Endothelial cell of umbilical vein (primary cell): ENCODE measurements at regions not wholly inside any gene's neighbourhood (a gene's known extent, or its start where the extent isn't known, plus 50 kb on each side); places are given as distances from the start of the nearest gene placed in this dataset.
A peak's percentile ranks its signal among the peaks of the same experiment; 100 is the strongest.

Experiments used
- BruUV-seq: library from RNA; stranded (reverse); fragments of 400-500 nt; replicated peaks from 2 replicates; lab custom pipeline; 2021; lab: Mats Ljungman, UMichigan
- CTCF ChIA-PET: fragments of 300-600, 350-600 bp; sonication (Branson Sonifier 250); formaldehyde crosslinking; loops from one replicate; lab custom pipeline; 2021; ENCODE audit warnings: antibody characterized with exemption, inconsistent platforms; lab: Charles Lee
- POLR2A ChIA-PET: fragments of 300-600, 350-600 bp; sonication (Branson Sonifier 250); formaldehyde crosslinking; loops from one replicate; lab custom pipeline; 2021; ENCODE audit warnings: antibody characterized with exemption, inconsistent platforms; lab: Charles Lee
- DNase-seq: peaks from one replicate; pipeline ENCODE4 v3.0.0-alpha.2; 2011; ENCODE audit warnings: low read depth, low spot score
- FAIRE-seq: peaks from 2 replicates; lab custom pipeline; 2011; peaks lifted over from hg19 to GRCh38; lab: Jason Lieb, UNC
- H2AFZ ChIP-seq: 2 replicates; pipeline ENCODE4 v1.6.0; 2012; ENCODE audit warnings: low read depth, low read length, control low read depth, inconsistent platforms
- H3K27ac ChIP-seq: 2 replicates; pipeline ENCODE4 v1.5.1; 2011; ENCODE audit warnings: low read depth, mild to moderate bottlenecking, control low read depth, low read length, moderate library complexity; ENCODE audit not compliant: insufficient read depth
- H3K27me3 ChIP-seq, 2 experiments: 2 replicates each; pipeline versions ENCODE4 v1.6.0 to v1.6.1; 2011; ENCODE audit warnings: low read length in 2 of 2, mixed read lengths in 1 of 2; ENCODE audit not compliant: control insufficient read depth in 2 of 2, insufficient read depth in 2 of 2
- H3K36me3 ChIP-seq, 2 experiments: 2 replicates in 1 of 2; 3 replicates in 1 of 2; pipeline ENCODE4 v1.5.1; 2011; ENCODE audit warnings: low read length in 2 of 2, mild to moderate bottlenecking in 1 of 2, moderate library complexity in 1 of 2; ENCODE audit not compliant: control insufficient read depth in 2 of 2, insufficient read depth in 2 of 2; ENCODE audit errors: extremely low read depth in 1 of 2
- H3K4me1 ChIP-seq: 3 replicates; pipeline ENCODE4 v1.5.1; 2011; ENCODE audit warnings: mild to moderate bottlenecking, low read length; ENCODE audit not compliant: control insufficient read depth, insufficient read depth; ENCODE audit errors: extremely low read depth
- H3K4me2 ChIP-seq: 2 replicates; pipeline ENCODE4 v1.6.1; 2011; ENCODE audit warnings: low read length, control low read depth, mixed read lengths; ENCODE audit not compliant: insufficient read depth
- H3K4me3 ChIP-seq, 3 experiments: fragments of 200-600 bp in 1 of 3; sonication (generic), shearing (Covaris generic) in 1 of 3; replicated peaks in 1 of 3; 2 replicates each; pipeline ENCODE4 v1.5.1; 2011 to 2016; ENCODE audit warnings: control low read depth in 3 of 3, low read length in 3 of 3, mild to moderate bottlenecking in 2 of 3, inconsistent platforms in 1 of 3, low read depth in 1 of 3, moderate library complexity in 1 of 3; ENCODE audit not compliant: insufficient read depth in 1 of 3
- H3K79me2 ChIP-seq: 2 replicates; pipeline ENCODE4 v1.6.0; 2012; ENCODE audit warnings: low read length, inconsistent platforms; ENCODE audit not compliant: control insufficient read depth, insufficient read depth
- H3K9ac ChIP-seq: replicated peaks from 2 replicates; pipeline ENCODE3; 2011; ENCODE audit warnings: low read length, control low read depth; ENCODE audit not compliant: insufficient read depth; ENCODE audit errors: extremely low read depth
- H3K9me1 ChIP-seq: replicated peaks from 3 replicates; pipeline ENCODE4 v1.6.0; 2011; ENCODE audit warnings: mild to moderate bottlenecking, low read length; ENCODE audit not compliant: control insufficient read depth, insufficient read depth; ENCODE audit errors: extremely low read depth
- H3K9me3 ChIP-seq: replicated peaks from 2 replicates; pipeline ENCODE4 v1.5.1; 2012; ENCODE audit warnings: low read length, inconsistent platforms; ENCODE audit not compliant: control insufficient read depth, insufficient read depth
- H4K20me1 ChIP-seq: replicated peaks from 2 replicates; pipeline ENCODE3; 2011; ENCODE audit warnings: mild to moderate bottlenecking, low read length; ENCODE audit not compliant: control insufficient read depth, insufficient read depth; ENCODE audit errors: extremely low read depth
- CTCF ChIP-seq, 2 donors: IDR thresholded peaks; 1 replicate in 1 of 2; 2 replicates in 1 of 2; pipeline ENCODE4 v1.5.1; 2011; ENCODE audit warnings: low read length in 2 of 2, mild to moderate bottlenecking in 2 of 2, moderate library complexity in 2 of 2, control low read depth in 1 of 2, inconsistent platforms in 1 of 2, low read depth in 1 of 2; ENCODE audit not compliant: insufficient read depth in 1 of 2; ENCODE audit errors: extremely low read depth in 1 of 2
- EZH2 ChIP-seq: IDR thresholded peaks from 2 replicates; pipeline ENCODE4 v1.6.1; 2012; ENCODE audit warnings: borderline replicate concordance, low read depth, mild to moderate bottlenecking, moderate library complexity, low read length, inconsistent platforms; ENCODE audit not compliant: severe bottlenecking
- FOS ChIP-seq: IDR thresholded peaks from 2 replicates; pipeline ENCODE4 v1.6.1; 2011; ENCODE audit warnings: mild to moderate bottlenecking, low read length, moderate library complexity, borderline replicate concordance; ENCODE audit not compliant: insufficient read depth
- GATA2 ChIP-seq: IDR thresholded peaks from 2 replicates; pipeline ENCODE4 v1.7.0; 2011; ENCODE audit warnings: low read depth, mild to moderate bottlenecking, moderate library complexity, mixed read lengths, low read length; ENCODE audit not compliant: insufficient read length, insufficient read depth
- JUN ChIP-seq: IDR thresholded peaks from 2 replicates; pipeline ENCODE4 v1.6.1; 2011; ENCODE audit warnings: borderline replicate concordance, low read depth; ENCODE audit not compliant: insufficient read length, insufficient read depth
- MYC ChIP-seq: IDR thresholded peaks from one replicate; pipeline ENCODE4 v1.6.1; 2011; ENCODE audit warnings: mild to moderate bottlenecking, low read depth, low read length
- POLR2A ChIP-seq: IDR thresholded peaks from 2 replicates; pipeline ENCODE4 v1.6.1; 2012; ENCODE audit warnings: low read depth, mild to moderate bottlenecking, control low read depth, low read length
- POLR2AphosphoS5 ChIP-seq: IDR thresholded peaks from 2 replicates; pipeline ENCODE4 v1.6.1; 2012; ENCODE audit warnings: low read depth, mild to moderate bottlenecking, control low read depth, low read length, moderate library complexity; ENCODE audit not compliant: insufficient read depth
- dilution Hi-C: fragments of 300-500 bp; cut with MboI; formaldehyde crosslinking; loops from one replicate; pipeline ENCODE4 v1.15.0; 2019; ENCODE audit warnings: low sequenced_read_pairs; ENCODE audit not compliant: extremely low pct_ligation_motif_present
- intact Hi-C: fragments of 100-400 bp; cut with micrococcal nuclease; formaldehyde crosslinking; loops from one replicate; pipeline ENCODE4 v1.10.0; 2022
- TF ChIP-seq, protein P1 (sequence below): IDR thresholded peaks from 2 replicates; pipeline ENCODE4 v1.6.1; 2011; ENCODE audit not compliant: insufficient read depth, insufficient read length

DNA sequence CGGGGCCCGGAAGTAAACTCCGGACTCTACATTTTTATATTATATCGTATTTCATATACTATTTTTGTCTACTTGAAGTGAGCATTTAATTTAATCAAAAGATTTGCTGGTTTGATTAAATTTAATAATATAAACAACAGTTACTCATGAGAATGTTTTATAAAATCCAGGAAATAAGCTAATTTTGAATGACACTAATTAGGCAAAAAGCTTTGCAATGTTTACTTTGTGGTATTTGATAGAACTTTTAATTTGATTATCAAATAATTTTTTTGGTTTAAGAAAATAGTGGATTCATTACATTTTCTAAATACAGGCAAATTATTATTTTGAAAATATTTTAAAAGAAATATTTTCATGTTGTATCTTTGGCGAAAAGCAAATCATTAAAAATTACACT, 900.4 kb upstream of the CDH2 start:
- Histone ChIP-seq H3K9ac (no peak overlapping the region), H3K27ac (no peak overlapping the region), H3K4me2 (no peak overlapping the region), H2AFZ (no peak overlapping the region), H3K9me1 (no peaks in the 10 kb centered on the region), H4K20me1 (no peaks in the 10 kb centered on the region), H3K36me3 (no peaks in the 10 kb centered on the region), H3K4me1 (no peaks in the 10 kb centered on the region), H3K4me3 (no peak overlapping the region), H3K79me2 (no peaks in the 10 kb centered on the region), H3K9me3 (no peaks in the 10 kb centered on the region), H3K27me3 (no peaks in the 10 kb centered on the region)
- DNase-seq: no peak
- dilution Hi-C loops: no loop called here
- no peak for FAIRE-seq
- POLR2A ChIA-PET: no interaction called here
- no peak for TF ChIP-seq GATA2
- intact Hi-C loops: no loop called here
- CTCF ChIA-PET: no interaction called here
- no TSS peak for BruUV-seq

GRCh38 chr18:29076645-29077044, 899.7 kb upstream of the CDH2 start:
- dilution Hi-C loops: no loop called here
- no peaks in the 10 kb centered on the region for H3K79me2 ChIP-seq
- no peaks in the 10 kb centered on the region for H3K36me3 ChIP-seq
- H2AFZ ChIP-seq: peak overlapping the region; percentile 47
- no peaks in the 10 kb centered on the region for H3K27me3 ChIP-seq
- no TSS peak for BruUV-seq
- FAIRE-seq: no peak
- peak; percentile 9 for DNase-seq
- ChIA-PET POLR2A (no interaction called here), CTCF (interaction anchor here (1.3 kb wide), 1 partner anchor 16 kb away, joined by 4 read pairs; no protein-coding TSS in a partner anchor)
- intact Hi-C loops: no loop called here
- no peaks in the 10 kb centered on the region for H3K4me1 ChIP-seq
- H4K20me1 ChIP-seq: no peaks in the 10 kb centered on the region
- H3K4me3 ChIP-seq: no peak overlapping the region
- no peak overlapping the region for H3K4me2 ChIP-seq
- no peaks in the 10 kb centered on the region for H3K9me3 ChIP-seq
- H3K9ac ChIP-seq: no peak overlapping the region
- H3K27ac ChIP-seq: no peak overlapping the region
- no peak for TF ChIP-seq JUN
- TF ChIP-seq MYC: no peak
- no peak for TF ChIP-seq FOS
- TF ChIP-seq CTCF (IDR thresholded peaks at IDR 0.05; ENCODE audit: extremely low read depth in 1 of 2, insufficient read depth in 1 of 2, low read depth in 1 of 2, low read length in 2 of 2): no peak
- no peak for TF ChIP-seq POLR2AphosphoS5
- TF ChIP-seq GATA2: no peak
- TF ChIP-seq EZH2: no peak
- TF ChIP-seq POLR2A: no peak
- TF ChIP-seq, protein P1, sequence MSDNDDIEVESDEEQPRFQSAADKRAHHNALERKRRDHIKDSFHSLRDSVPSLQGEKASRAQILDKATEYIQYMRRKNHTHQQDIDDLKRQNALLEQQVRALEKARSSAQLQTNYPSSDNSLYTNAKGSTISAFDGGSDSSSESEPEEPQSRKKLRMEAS: no peak
- H3K9me1 ChIP-seq: no peaks in the 10 kb centered on the region
